Right lobe of liver (tissue), 4 donors: ENCODE measurements at regions not wholly inside any gene's neighbourhood (a gene's known extent, or its start where the extent isn't known, plus 50 kb on each side); places are given as distances from the start of the nearest gene placed in this dataset.

ENCODE experiments used
- CTCF ChIP-seq, 4 donors: fragments of 200-600 bp in 3 of 4; fragments of 450-650 bp in 1 of 4; IDR thresholded peaks; one replicate each; pipeline versions ENCODE4 v1.5.1 to v1.8.0; 2016 to 2022; ENCODE audit warnings: antibody characterized with exemption in 4 of 4, mild to moderate bottlenecking in 2 of 4
- POLR2A ChIP-seq: fragments of 450-650 bp; IDR thresholded peaks from one replicate; pipeline ENCODE4 v1.6.1; 2017; ENCODE audit warnings: antibody characterized with exemption, mild to moderate bottlenecking
- donor health status: DM: no; HTN: no; CAD: no.
- donor health status: DM: no; HTN: no; CAD: no.
- donor health status: DM: no; HTN: yes; CAD: no.

DNA sequence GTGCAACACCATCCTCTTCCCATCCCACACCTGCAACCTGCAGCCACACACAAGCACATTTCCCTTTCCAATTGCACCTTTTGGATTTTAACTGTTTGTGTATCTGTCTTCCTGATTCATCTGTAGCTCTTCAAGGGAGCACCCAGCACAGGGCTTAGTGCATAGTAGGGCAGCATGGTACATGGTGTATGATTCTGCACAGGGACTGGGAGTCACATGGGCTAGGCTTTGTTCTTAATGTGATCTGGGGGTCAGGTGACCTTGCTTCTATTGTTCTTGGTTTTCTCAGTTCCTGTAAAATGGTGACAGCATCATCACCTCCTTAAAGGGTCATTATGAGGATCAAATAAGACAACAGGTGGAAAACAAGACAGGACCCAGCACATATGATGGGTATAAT, 419.3 kb downstream of the MATN1 start:
- TF ChIP-seq CTCF (IDR thresholded peaks at IDR 0.05), result no peak
- no peak for TF ChIP-seq POLR2A
